ENCODE measurements at regions not wholly inside any gene's neighbourhood (a gene's known extent, or its start where the extent isn't known, plus 50 kb on each side); places are given as distances from the start of the nearest gene placed in this dataset.
A peak's percentile ranks its signal among the peaks of the same experiment; 100 is the strongest.

DNA sequence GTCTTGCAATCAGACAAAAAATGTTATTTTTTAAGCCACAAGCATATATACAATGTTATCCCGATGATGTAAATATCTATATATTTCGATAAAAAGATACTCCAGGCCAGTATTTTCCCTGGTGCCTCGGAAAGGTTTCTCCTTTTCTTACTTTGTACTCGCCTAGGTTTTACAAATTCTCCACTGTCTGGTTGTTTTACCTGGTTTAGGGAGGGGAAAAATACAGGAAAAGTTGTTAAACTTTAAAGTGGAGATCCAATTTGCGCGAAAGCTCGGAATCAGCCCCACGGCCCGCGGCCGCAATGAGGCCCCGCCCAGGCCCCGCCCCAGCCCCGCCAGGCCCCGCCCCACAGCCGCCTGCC, 58.4 kb upstream of the WNT7B start:
- Histone ChIP-seq H3K4me1 (ENCODE audit: insufficient read depth, low read length, poor library complexity, severe bottlenecking) (peaks cover 15% of the 10 kb centered on the region), H3K4me3 (ENCODE audit: low read depth, low read length, poor library complexity, severe bottlenecking) (peak overlapping the region; percentile 74)
- TF ChIP-seq EZH2phosphoT487 (IDR thresholded peaks at IDR 0.05; ENCODE audit: borderline replicate concordance, low read depth, low read length) (no peak), CTCF (conservative IDR thresholded peaks at IDR 0.05; ENCODE audit: low read length) (no peak)

DNA sequence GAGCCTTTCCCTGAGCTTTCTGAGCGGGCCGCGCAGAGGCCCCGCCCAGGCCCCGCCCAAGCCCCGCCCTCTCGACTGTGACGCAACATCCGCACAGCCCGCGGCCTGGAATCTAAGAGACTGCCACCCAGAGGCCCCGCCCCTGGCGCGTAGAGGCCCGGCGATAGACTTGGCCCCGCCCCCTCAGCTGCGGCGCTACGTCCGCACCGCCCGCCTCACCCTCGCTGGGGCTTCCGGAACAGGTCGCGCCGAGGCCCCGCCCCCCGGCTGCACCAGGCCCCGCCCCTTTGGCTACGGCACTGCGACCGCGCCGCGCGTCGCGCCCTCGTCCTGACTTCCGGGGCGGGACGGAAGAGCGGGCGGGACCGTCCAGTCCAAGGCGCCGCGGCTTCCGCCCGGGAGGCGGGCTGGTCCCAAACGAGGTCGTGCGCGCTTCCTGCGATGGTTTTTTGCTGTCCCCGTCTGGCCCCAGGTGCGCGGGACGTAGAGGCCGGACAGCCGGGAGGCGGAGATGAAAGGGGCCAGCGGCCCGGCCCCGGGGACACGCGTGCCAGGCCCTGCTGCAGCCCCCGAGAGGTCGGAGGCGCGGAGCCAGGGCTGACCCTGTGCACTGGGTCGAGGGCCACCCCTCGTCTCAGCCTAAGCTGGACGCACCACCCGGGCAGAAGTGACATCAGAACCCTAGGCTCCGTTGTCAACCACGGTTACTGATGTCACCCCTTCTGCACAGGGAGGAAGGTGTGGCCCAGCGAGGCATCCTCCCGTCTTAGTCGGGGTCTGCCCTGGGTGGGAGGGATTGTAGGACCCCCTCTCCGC, 59.0 kb upstream of the WNT7B start:
- Histone ChIP-seq H2AFZ (ENCODE audit: low read length) (peak overlapping the region; percentile 75; the same call in 1 of the 2 replicates), H3K27ac (ENCODE audit: low read depth, low read length, poor library complexity, severe bottlenecking) (peak overlapping the region; percentile 65), H3K4me3 (ENCODE audit: low read depth, low read length, poor library complexity, severe bottlenecking) (peak overlapping the region; percentile 97), H3K9me3 (ENCODE audit: low read length) (no peaks in the 10 kb centered on the region), H3K4me1 (ENCODE audit: insufficient read depth, low read length, poor library complexity, severe bottlenecking) (peaks cover 21% of the 10 kb centered on the region), H4K20me1 (ENCODE audit: insufficient read depth, low read length) (no peaks in the 10 kb centered on the region), H3K9me2 (ENCODE audit: insufficient read depth, low read length) (no peaks in the 10 kb centered on the region), H3K79me2 (ENCODE audit: insufficient read depth, low read depth, low read length) (no peaks in the 10 kb centered on the region), H3K36me3 (ENCODE audit: insufficient read depth, low read length) (no peaks in the 10 kb centered on the region), H3K4me2 (ENCODE audit: low read length) (peak overlapping the region; percentile 89)
- TF ChIP-seq EZH2phosphoT487 (IDR thresholded peaks at IDR 0.05; ENCODE audit: borderline replicate concordance, low read depth, low read length) (no peak), CTCF (conservative IDR thresholded peaks at IDR 0.05; ENCODE audit: low read length) (no peak)
- CTCF ChIA-PET (ENCODE audit: unreplicated experiment): interaction anchor here (0.6 to 1.5 kb wide), 9 partner anchors 15 to 342 kb away, joined by 3 to 12 read pairs (median 6); no protein-coding TSS in a partner anchor
- POLR2A ChIA-PET: interaction anchor here (0.6 to 1.4 kb wide), 11 partner anchors 10 to 597 kb away, joined by 3 to 9 read pairs (median 5); no protein-coding TSS in a partner anchor
- TSS peak; percentile 82 for BruUV-seq (replicated peaks)
- DNase-seq (ENCODE audit: low spot score): peak; percentile 99
- intact Hi-C loops (cut with micrococcal nuclease; ENCODE audit: unreplicated experiment): loop anchor here (1.0 to 10.0 kb wide), 5 partner anchors 23 to 259 kb away; partner anchors contain the start of gene GTSE1

More for the DNA sequence above, 58.4 kb upstream of the WNT7B start:
- Histone ChIP-seq H3K36me3 (ENCODE audit: insufficient read depth, low read length) (no peaks in the 10 kb centered on the region), H3K79me2 (ENCODE audit: insufficient read depth, low read depth, low read length) (no peaks in the 10 kb centered on the region), H3K9me3 (ENCODE audit: low read length) (no peaks in the 10 kb centered on the region), H3K27ac (ENCODE audit: low read depth, low read length, poor library complexity, severe bottlenecking) (no peak overlapping the region), H3K4me2 (ENCODE audit: low read length) (peak overlapping the region; percentile 79), H3K9me2 (ENCODE audit: insufficient read depth, low read length) (no peaks in the 10 kb centered on the region), H4K20me1 (ENCODE audit: insufficient read depth, low read length) (no peaks in the 10 kb centered on the region), H2AFZ (ENCODE audit: low read length) (peak overlapping the region; percentile 87)
- POLR2A ChIA-PET: interaction anchor here (0.6 to 1.4 kb wide), 5 partner anchors 9 to 38 kb away, joined by 3 to 5 read pairs (median 5); no protein-coding TSS in a partner anchor
- no TSS peak for BruUV-seq (replicated peaks)
- intact Hi-C loops (cut with micrococcal nuclease; ENCODE audit: unreplicated experiment): loop anchor here (10.0 kb wide), 1 partner anchor 259 kb away; the partner anchor contains the start of gene GTSE1
- CTCF ChIA-PET (ENCODE audit: unreplicated experiment): interaction anchor here (0.6 to 1.1 kb wide), 4 partner anchors 16 to 341 kb away, joined by 5 to 12 read pairs (median 8); no protein-coding TSS in a partner anchor
- no peak for DNase-seq (ENCODE audit: low spot score)

All from OCI-LY7 (cell line).